ENCODE measurements at regions not wholly inside any gene's neighbourhood (a gene's known extent, or its start where the extent isn't known, plus 50 kb on each side); places are given as distances from the start of the nearest gene placed in this dataset.

GRCh38 chr5:2517451-2517850, 234.0 kb downstream of the IRX2 start:
- Mint-ChIP-seq H3K27ac (no peak overlapping the region), H3K27me3 (peaks cover 0 to 1% of the 10 kb centered on the region in 2 donors), H3K36me3 (no peaks in the 10 kb centered on the region), H3K9me3 (peaks cover 0 to 4% (median 0%) of the 10 kb centered on the region in 8 donors), H3K4me3 (no peak overlapping the region), H3K4me1 (no peaks in the 10 kb centered on the region)
- H3K27ac ChIP-seq (ENCODE audit: low read depth, low read length) = no peak overlapping the region
- H3K9me3 ChIP-seq (ENCODE audit: control insufficient read depth in 1 of 2, low read length in 2 of 2) = no peaks in the 10 kb centered on the region
- H3K4me3 ChIP-seq (ENCODE audit: low read length in 2 of 2) = no peak overlapping the region
- intact Hi-C loops (cut with micrococcal nuclease) = no loop called here
- POLR2A ChIA-PET (ENCODE audit: partially characterized antibody) = no interaction called here
- no peak for DNase-seq
- H3K4me1 ChIP-seq (ENCODE audit: insufficient read depth, low read length) = no peaks in the 10 kb centered on the region
- H3K27me3 ChIP-seq (ENCODE audit: insufficient read depth, low read length) = no peaks in the 10 kb centered on the region
- H3K36me3 ChIP-seq (ENCODE audit: insufficient read depth, low read length) = no peaks in the 10 kb centered on the region
- CTCF ChIA-PET (ENCODE audit: partially characterized antibody) = no interaction called here

GRCh38 chr5:2515180-2515764, 236.2 kb downstream of the IRX2 start:
- Histone ChIP-seq H3K27me3 (ENCODE audit: insufficient read depth, low read length) (no peaks in the 10 kb centered on the region), H3K36me3 (ENCODE audit: insufficient read depth, low read length) (no peaks in the 10 kb centered on the region), H3K27ac (ENCODE audit: low read depth, low read length) (no peak overlapping the region), H3K4me1 (ENCODE audit: insufficient read depth, low read length) (no peaks in the 10 kb centered on the region), H3K4me3 (ENCODE audit: low read length in 2 of 2) (no peak overlapping the region), H3K9me3 (ENCODE audit: control insufficient read depth in 1 of 2, low read length in 2 of 2) (no peaks in the 10 kb centered on the region)
- ChIA-PET CTCF (ENCODE audit: partially characterized antibody) (no interaction called here), POLR2A (ENCODE audit: partially characterized antibody) (no interaction called here)
- Mint-ChIP-seq H3K4me3 (no peak overlapping the region), H3K9me3 (peaks cover 0 to 4% (median 0%) of the 10 kb centered on the region in 8 donors), H3K36me3 (no peaks in the 10 kb centered on the region), H3K27me3 (peaks cover 0 to 1% of the 10 kb centered on the region in 2 donors), H3K27ac (no peak overlapping the region), H3K4me1 (no peaks in the 10 kb centered on the region)
- intact Hi-C loops (cut with micrococcal nuclease) = no loop called here
- DNase-seq = no peak

GRCh38 chr5:2514484-2514883, 237.0 kb downstream of the IRX2 start:
- CTCF ChIA-PET (ENCODE audit: partially characterized antibody) = no interaction called here
- intact Hi-C loops (cut with micrococcal nuclease) = no loop called here

GRCh38 chr5:2511706-2512105, 239.8 kb downstream of the IRX2 start:
- H3K9me3 Mint-ChIP-seq = peaks cover 0 to 6% (median 0%) of the 10 kb centered on the region in 8 donors
- no peaks in the 10 kb centered on the region for H3K4me1 ChIP-seq (ENCODE audit: insufficient read depth, low read length)

More at GRCh38 chr5:2514484-2514883, 237.0 kb downstream of the IRX2 start:
- no peaks in the 10 kb centered on the region for H3K4me1 Mint-ChIP-seq
- no peaks in the 10 kb centered on the region for H3K36me3 Mint-ChIP-seq
- no peaks in the 10 kb centered on the region for H3K27me3 ChIP-seq (ENCODE audit: insufficient read depth, low read length)
- H3K9me3 ChIP-seq (ENCODE audit: control insufficient read depth in 1 of 2, low read length in 2 of 2) = no peaks in the 10 kb centered on the region
- peaks cover 0 to 6% (median 0%) of the 10 kb centered on the region in 8 donors for H3K9me3 Mint-ChIP-seq
- DNase-seq = no peak
- H3K4me1 ChIP-seq (ENCODE audit: insufficient read depth, low read length) = no peaks in the 10 kb centered on the region
- POLR2A ChIA-PET (ENCODE audit: partially characterized antibody) = no interaction called here
- peaks cover 0 to 1% of the 10 kb centered on the region in 2 donors for H3K27me3 Mint-ChIP-seq
- no peak overlapping the region for H3K4me3 Mint-ChIP-seq
- no peaks in the 10 kb centered on the region for H3K36me3 ChIP-seq (ENCODE audit: insufficient read depth, low read length)
- H3K4me3 ChIP-seq (ENCODE audit: low read length in 2 of 2) = no peak overlapping the region
- no peak overlapping the region for H3K27ac ChIP-seq (ENCODE audit: low read depth, low read length)
- no peak overlapping the region for H3K27ac Mint-ChIP-seq

GRCh38 chr5:2511126-2511525, 240.4 kb downstream of the IRX2 start:
- H3K27ac Mint-ChIP-seq = no peak overlapping the region
- no peaks in the 10 kb centered on the region for H3K9me3 ChIP-seq (ENCODE audit: control insufficient read depth in 1 of 2, low read length in 2 of 2)

More at GRCh38 chr5:2511706-2512105, 239.8 kb downstream of the IRX2 start:
- POLR2A ChIA-PET (ENCODE audit: partially characterized antibody) = no interaction called here
- Histone ChIP-seq H3K27me3 (ENCODE audit: insufficient read depth, low read length) (no peaks in the 10 kb centered on the region), H3K9me3 (ENCODE audit: control insufficient read depth in 1 of 2, low read length in 2 of 2) (no peaks in the 10 kb centered on the region), H3K4me3 (ENCODE audit: low read length in 2 of 2) (no peak overlapping the region), H3K27ac (ENCODE audit: low read depth, low read length) (no peak overlapping the region), H3K36me3 (ENCODE audit: insufficient read depth, low read length) (no peaks in the 10 kb centered on the region)
- H3K4me1 Mint-ChIP-seq = no peaks in the 10 kb centered on the region
- DNase-seq = no peak
- no peaks in the 10 kb centered on the region for H3K36me3 Mint-ChIP-seq
- no peak overlapping the region for H3K27ac Mint-ChIP-seq
- CTCF ChIA-PET (ENCODE audit: partially characterized antibody) = no interaction called here
- no peak overlapping the region for H3K4me3 Mint-ChIP-seq
- H3K27me3 Mint-ChIP-seq = peaks cover 0 to 1% of the 10 kb centered on the region in 2 donors
- intact Hi-C loops (cut with micrococcal nuclease) = no loop called here

GRCh38 chr5:2509527-2509926, 241.9 kb downstream of the IRX2 start:
- Mint-ChIP-seq H3K36me3 (no peaks in the 10 kb centered on the region), H3K9me3 (peaks cover 0 to 5% (median 0%) of the 10 kb centered on the region in 8 donors), H3K4me1 (no peaks in the 10 kb centered on the region), H3K27ac (no peak overlapping the region), H3K27me3 (no peaks in the 10 kb centered on the region), H3K4me3 (no peak overlapping the region)
- Histone ChIP-seq H3K9me3 (ENCODE audit: control insufficient read depth in 1 of 2, low read length in 2 of 2) (no peaks in the 10 kb centered on the region), H3K4me3 (ENCODE audit: low read length in 2 of 2) (no peak overlapping the region), H3K27me3 (ENCODE audit: insufficient read depth, low read length) (no peaks in the 10 kb centered on the region), H3K27ac (ENCODE audit: low read depth, low read length) (no peak overlapping the region), H3K4me1 (ENCODE audit: insufficient read depth, low read length) (no peaks in the 10 kb centered on the region), H3K36me3 (ENCODE audit: insufficient read depth, low read length) (no peaks in the 10 kb centered on the region)
- DNase-seq = no peak
- ChIA-PET POLR2A (ENCODE audit: partially characterized antibody) (no interaction called here), CTCF (ENCODE audit: partially characterized antibody) (no interaction called here)
- intact Hi-C loops (cut with micrococcal nuclease) = no loop called here

More at GRCh38 chr5:2511126-2511525, 240.4 kb downstream of the IRX2 start:
- H3K4me3 Mint-ChIP-seq = no peak overlapping the region
- Histone ChIP-seq H3K4me3 (ENCODE audit: low read length in 2 of 2) (no peak overlapping the region), H3K27me3 (ENCODE audit: insufficient read depth, low read length) (no peaks in the 10 kb centered on the region), H3K36me3 (ENCODE audit: insufficient read depth, low read length) (no peaks in the 10 kb centered on the region), H3K4me1 (ENCODE audit: insufficient read depth, low read length) (no peaks in the 10 kb centered on the region), H3K27ac (ENCODE audit: low read depth, low read length) (no peak overlapping the region)
- intact Hi-C loops (cut with micrococcal nuclease) = no loop called here
- ChIA-PET CTCF (ENCODE audit: partially characterized antibody) (no interaction called here), POLR2A (ENCODE audit: partially characterized antibody) (no interaction called here)
- H3K27me3 Mint-ChIP-seq = peaks cover 0 to 1% of the 10 kb centered on the region in 2 donors
- H3K4me1 Mint-ChIP-seq = no peaks in the 10 kb centered on the region
- no peak for DNase-seq
- H3K36me3 Mint-ChIP-seq = no peaks in the 10 kb centered on the region
- H3K9me3 Mint-ChIP-seq = peaks cover 0 to 6% (median 0%) of the 10 kb centered on the region in 8 donors

GRCh38 chr5:2508514-2508913, 243.0 kb downstream of the IRX2 start:
- H3K4me3 Mint-ChIP-seq = no peak overlapping the region
- no peaks in the 10 kb centered on the region for H3K36me3 ChIP-seq (ENCODE audit: insufficient read depth, low read length)
- H3K9me3 Mint-ChIP-seq = peaks cover 0 to 5% (median under 1%) of the 10 kb centered on the region in 8 donors
- intact Hi-C loops (cut with micrococcal nuclease) = no loop called here
- no peaks in the 10 kb centered on the region for H3K27me3 Mint-ChIP-seq
- no peaks in the 10 kb centered on the region for H3K4me1 ChIP-seq (ENCODE audit: insufficient read depth, low read length)
- H3K27ac Mint-ChIP-seq = no peak overlapping the region
- no peaks in the 10 kb centered on the region for H3K9me3 ChIP-seq (ENCODE audit: control insufficient read depth in 1 of 2, low read length in 2 of 2)
- ChIA-PET POLR2A (ENCODE audit: partially characterized antibody) (no interaction called here), CTCF (ENCODE audit: partially characterized antibody) (no interaction called here)
- DNase-seq = no peak
- H3K27me3 ChIP-seq (ENCODE audit: insufficient read depth, low read length) = no peaks in the 10 kb centered on the region
- no peak overlapping the region for H3K27ac ChIP-seq (ENCODE audit: low read depth, low read length)
- H3K4me3 ChIP-seq (ENCODE audit: low read length in 2 of 2) = no peak overlapping the region
- H3K36me3 Mint-ChIP-seq = no peaks in the 10 kb centered on the region
- H3K4me1 Mint-ChIP-seq = no peaks in the 10 kb centered on the region

GRCh38 chr5:2507611-2508010, 243.9 kb downstream of the IRX2 start:
- H3K4me3 Mint-ChIP-seq = no peak overlapping the region
- H3K36me3 Mint-ChIP-seq = no peaks in the 10 kb centered on the region
- no peaks in the 10 kb centered on the region for H3K4me1 Mint-ChIP-seq
- H3K9me3 Mint-ChIP-seq = peaks cover 0 to 10% (median 1%) of the 10 kb centered on the region in 8 donors
- POLR2A ChIA-PET (ENCODE audit: partially characterized antibody) = no interaction called here
- no peaks in the 10 kb centered on the region for H3K36me3 ChIP-seq (ENCODE audit: insufficient read depth, low read length)
- no peaks in the 10 kb centered on the region for H3K27me3 Mint-ChIP-seq
- no peak for DNase-seq
- intact Hi-C loops (cut with micrococcal nuclease) = no loop called here
- CTCF ChIA-PET (ENCODE audit: partially characterized antibody) = no interaction called here
- H3K27ac Mint-ChIP-seq = no peak overlapping the region
- H3K27me3 ChIP-seq (ENCODE audit: insufficient read depth, low read length) = no peaks in the 10 kb centered on the region
- H3K4me3 ChIP-seq (ENCODE audit: low read length in 2 of 2) = no peak overlapping the region
- no peaks in the 10 kb centered on the region for H3K4me1 ChIP-seq (ENCODE audit: insufficient read depth, low read length)
- no peaks in the 10 kb centered on the region for H3K9me3 ChIP-seq (ENCODE audit: control insufficient read depth in 1 of 2, low read length in 2 of 2)
- H3K27ac ChIP-seq (ENCODE audit: low read depth, low read length) = no peak overlapping the region

Data from CD4-positive, alpha-beta memory T cell (primary cell).